HG02884 (cell line): ENCODE measurements at regions not wholly inside any gene's neighbourhood (a gene's known extent, or its start where the extent isn't known, plus 50 kb on each side); places are given as distances from the start of the nearest gene placed in this dataset.
"Not testable (repeated sequence)": the region's sequence is repeated elsewhere in the genome, so short reads cannot be mapped to it uniquely, and the experiment has no call there.

Source experiments
- ATAC-seq: cut with Tn5 transposase; IDR thresholded peaks from one replicate; pipeline ENCODE4 v1.9.1; 2021; ENCODE audit warnings: mild to moderate bottlenecking, moderate library complexity; ENCODE audit not compliant: unreplicated experiment

DNA sequence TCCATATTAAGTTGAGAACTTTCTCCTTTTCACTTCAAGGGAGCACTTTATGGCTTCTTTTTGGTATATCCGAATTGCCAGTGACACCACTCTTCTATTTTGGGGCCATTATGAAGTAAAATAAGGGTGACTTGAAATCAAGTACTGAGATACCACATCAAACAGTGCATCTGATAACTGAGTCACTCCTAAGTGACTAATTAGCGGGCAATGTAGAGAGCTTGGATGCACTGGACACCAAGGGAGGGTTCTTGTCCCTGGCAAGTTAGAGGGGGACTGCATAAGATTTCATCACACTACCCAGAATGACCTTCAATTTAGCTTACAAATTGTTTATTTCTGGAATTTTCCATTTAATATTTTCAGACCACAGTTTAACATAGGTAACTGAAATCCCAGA lies 813.9 kb upstream of the CDH10 start:
- no peak for ATAC-seq

DNA sequence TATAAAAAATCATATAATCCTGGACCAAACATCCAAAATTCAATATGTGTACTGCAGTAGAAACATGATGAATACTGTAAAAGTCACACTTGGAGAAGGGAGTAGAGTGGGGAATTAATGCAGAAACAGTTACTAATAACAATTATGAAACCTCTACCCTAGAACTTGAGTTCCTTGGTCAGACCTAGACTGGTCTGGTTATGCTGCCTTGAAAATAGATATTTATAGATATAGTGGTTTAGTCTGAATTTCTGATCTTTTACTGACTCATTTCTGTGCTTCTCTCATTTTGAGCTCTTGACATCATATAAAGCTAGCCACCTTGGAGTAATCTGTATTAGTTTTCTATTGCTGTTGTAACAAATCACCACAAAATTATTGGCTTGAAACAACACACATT lies 808.7 kb upstream of the CDH10 start:
- no peak for ATAC-seq

DNA sequence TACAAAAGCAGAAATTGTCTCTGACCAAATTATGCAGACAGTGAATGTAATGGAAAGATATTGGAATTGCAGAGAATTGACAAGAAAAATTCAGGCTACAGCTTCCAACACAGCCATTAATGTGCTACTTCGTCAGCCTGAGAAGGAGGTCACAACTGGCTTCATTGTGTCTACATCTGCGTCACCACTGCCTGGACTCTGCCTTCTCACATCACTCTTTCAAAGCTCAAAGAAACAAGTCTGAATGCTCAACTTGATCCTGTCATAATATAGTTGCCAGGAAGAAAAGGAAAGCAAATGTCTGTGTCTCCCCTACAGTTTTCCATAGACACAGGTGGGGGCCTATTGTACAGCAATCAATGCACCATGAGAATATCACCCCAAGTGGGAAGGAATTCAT lies 806.5 kb upstream of the CDH10 start:
- ATAC-seq, result no peak

DNA sequence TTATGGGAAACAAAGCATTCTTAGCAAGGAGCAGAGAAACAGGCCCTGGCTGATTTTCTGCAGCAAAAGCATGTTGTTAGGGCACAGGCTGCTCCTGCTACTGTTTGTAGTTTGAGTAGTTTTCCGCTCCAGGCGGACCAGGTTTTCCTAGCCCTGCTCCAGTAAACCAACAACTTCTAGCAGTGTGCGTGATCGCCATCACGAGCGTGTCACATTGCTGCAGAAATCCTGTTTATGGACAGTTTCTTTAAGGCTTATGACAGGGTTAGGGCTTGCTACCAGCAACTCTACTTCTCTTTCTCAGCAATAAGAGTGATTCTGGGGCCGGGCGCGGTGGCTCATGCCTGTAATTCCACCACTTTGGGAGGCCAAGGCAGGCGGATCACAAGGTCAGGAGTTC lies 803.9 kb upstream of the CDH10 start:
- ATAC-seq, result no peak

DNA sequence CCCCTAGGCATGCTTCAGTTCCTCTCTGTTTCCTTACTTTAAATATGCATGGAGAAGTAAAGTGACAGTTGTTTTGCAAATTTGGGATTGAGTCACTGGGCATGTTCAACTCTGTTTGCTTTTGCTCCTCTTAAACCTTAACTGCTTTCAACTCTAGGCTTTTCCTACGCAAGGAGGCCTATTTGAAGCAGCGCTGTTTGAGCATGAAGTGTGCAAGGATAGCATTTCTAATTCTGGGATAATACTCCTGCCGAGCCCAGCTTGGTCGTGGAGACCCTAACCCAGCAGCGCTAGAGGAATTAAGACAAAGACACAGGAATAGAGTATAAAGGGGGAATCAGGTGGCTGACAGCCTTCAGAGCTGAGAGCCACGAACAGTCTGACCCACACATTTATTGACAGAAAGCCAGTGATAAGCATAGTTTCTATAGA lies 803.4 kb upstream of the CDH10 start:
- ATAC-seq, result no peak

DNA sequence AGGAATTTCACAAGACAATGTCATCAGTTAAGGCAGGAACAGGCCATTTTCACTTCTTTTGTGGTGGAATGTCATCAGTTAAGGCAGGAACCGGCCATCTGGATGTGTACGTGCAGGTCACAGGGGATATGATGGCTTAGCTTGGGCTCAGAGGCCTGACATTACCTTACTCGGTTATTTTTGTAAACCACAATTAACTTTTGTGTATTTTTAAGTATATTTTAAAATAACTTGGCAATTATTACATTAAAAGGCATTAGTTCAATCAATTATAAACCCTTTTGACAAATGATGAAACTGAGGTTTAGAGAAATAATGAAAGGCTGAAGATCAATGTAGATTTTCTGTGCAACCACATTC lies 801.3 kb upstream of the CDH10 start:
- not testable (repeated sequence) for ATAC-seq

DNA sequence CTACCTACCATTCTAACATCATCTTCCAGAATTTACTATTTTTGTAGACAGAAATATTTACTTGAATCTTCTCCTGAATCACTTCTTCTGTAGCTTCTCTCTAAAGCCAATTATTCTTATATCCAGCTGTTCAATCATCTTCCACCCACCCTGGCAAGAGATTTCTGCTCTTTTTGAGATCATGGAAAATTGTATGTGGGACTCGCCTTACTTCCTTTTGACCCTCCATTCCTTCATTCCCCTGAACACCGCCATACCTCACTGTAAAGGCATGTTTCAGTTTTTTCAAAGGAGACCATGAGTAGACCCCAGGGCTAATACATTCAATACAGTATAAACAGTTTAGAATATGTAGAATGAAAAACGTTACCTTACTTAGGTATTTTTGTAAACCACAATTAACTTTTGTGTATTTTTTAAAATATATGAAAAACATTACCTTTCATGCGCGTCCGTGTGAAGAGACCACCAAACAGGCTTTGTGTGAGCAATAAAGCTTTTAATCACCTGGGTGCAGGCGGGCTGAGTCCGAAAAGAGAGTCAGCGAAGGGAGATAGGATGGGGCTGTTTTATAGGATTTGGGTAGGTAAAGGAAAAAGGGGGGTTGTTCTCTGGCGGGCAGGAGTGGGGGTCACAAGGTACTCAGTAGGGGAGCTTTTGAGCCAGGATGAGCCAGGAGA lies 800.7 kb upstream of the CDH10 start:
- ATAC-seq, result not testable (repeated sequence)

DNA sequence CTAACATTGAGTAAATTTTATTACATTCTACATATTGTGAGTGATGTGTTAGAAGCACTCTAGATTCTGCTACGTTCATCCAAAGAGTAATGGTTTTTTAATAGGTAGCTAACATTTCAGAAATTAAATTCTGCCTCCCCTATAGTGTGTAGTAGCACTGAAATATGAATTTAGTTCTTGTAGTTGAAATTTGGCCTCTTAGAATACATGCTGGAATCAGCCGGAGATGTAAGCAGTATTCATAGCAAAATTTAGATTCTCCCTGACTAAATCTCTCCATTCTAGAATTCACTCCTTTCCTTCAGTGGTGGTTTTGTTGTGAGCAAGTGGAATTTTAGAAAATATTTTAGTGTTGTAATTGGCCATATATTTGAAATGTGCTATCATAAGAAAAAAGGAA lies 799.9 kb upstream of the CDH10 start:
- no peak for ATAC-seq

DNA sequence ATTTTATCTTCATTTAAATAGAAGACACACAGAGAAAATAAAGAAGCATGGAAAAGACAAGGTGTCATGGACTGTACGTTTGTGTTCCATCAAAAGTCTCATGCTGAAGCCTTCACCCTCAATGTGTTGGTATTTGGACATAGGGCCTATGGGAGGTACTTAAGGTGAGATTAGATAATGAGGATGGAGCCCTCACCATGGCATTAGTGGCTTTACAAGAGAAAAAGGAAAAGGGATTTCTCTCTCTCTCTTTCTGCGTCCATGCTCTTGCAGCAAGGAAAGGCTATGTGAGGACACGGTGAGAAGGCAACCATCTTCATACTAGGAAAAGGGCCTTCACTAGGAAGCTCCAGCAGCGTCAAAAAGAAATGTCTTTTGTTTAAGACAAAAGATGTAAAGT lies 797.0 kb upstream of the CDH10 start:
- no peak for ATAC-seq

DNA sequence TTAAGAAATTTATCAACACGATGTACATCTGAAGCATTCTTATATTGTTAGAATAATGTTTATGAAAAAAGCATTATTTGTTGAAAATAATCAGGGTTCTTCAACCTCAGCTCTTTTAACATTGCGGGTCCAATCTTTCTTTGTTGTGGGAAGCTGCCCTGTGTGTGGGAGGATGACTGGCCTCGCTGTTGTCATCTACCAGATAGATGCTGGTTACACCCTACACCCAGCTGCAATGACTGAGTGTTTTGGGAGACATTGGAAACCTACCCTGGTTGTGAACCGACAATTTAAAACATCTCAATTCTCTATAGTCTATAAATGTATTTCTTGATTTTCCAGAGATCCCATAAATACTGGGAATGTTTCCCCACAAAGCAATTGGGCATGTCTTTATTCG lies 794.2 kb upstream of the CDH10 start:
- ATAC-seq, result no peak

DNA sequence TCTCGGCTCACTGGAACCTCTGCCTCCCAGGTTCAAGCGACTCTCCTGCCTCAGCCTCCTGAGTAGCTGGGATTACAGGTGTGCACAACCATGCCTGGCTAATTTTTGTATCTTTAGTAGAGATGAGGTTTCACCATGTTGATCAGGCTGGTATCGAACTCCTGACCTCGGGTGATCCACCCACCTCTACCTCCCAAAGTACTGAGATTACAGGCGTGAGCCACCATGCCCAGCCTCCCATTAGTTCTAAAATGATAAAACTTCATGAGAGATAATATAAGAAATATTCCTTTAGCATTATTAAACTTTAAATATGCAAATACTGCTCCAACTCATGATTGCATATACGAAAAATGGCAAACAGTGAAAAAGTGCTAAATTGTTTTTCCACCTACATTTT lies 793.6 kb upstream of the CDH10 start:
- ATAC-seq, result not testable (repeated sequence)

DNA sequence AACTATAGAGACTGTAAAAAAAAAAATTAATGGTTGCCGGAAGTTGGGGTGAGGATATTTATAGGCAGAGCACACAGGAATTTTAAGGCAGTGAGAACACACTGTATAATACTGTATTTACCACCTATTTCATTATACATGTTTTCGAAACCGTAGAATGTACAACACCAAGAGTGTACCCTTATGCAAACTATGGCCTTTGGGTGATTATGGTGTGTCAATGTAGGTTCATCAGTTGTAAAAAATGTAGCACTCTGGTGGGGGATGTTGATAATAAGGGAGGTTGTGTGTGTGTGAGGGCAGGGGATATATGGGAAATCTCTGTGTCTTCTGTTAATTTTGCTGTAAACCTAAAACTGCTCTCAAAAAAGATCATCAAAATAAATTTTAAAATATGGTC lies 791.7 kb upstream of the CDH10 start:
- ATAC-seq, result no peak

DNA sequence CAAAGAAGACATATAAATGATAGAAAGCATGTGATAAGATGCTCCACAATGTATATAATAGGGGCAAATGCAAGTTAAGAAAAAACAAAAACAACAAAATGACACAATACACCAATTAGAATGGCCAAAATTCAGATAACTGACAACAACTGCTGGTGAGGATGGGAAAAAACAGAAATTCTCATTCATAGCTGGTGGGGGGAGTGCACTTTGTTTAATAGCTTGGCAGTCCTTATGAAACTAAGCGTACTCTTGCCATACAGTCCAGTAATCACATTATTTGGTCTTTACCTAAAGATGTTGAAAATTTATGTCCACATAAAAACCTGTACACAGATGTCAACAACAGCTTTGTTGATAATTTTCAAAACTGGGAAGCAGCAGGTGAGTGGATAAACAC lies 791.1 kb upstream of the CDH10 start:
- no peak for ATAC-seq

DNA sequence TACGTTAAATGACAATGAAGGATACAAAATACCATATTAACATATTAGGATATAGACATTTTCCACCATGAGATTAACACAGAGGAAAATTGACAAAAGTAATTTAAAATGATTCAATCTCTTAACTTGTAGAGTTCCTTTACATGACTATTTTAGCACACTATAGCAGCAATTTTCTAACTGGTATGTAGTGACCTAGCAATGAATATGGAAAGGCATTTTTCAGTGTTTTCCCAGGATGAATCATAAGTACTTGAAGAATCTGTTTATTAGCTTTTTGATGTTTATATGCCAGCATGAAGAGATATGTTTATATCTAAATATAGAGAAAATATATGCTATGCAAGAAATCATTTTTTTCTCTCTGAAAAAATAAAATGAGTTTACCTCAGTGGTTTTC lies 782.5 kb upstream of the CDH10 start:
- ATAC-seq, result no peak

DNA sequence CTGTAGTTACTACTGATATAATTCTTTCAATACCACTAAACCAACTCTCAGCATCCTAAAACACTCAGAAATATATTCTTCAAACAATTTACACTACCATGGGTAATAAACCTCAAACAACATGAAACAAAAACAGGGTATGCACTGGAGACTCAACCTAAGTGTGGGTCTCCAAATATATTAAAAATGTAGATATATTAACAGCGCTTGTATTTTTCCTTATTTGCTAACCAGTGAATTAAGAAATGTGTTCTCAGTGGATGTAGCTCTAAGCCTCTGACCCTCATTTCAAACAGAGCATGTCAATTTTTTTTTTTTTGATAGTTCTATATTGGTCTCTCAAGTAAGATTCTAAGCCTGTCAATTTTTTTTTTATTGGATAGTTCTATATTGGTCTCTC lies 778.5 kb upstream of the CDH10 start:
- no peak for ATAC-seq

DNA sequence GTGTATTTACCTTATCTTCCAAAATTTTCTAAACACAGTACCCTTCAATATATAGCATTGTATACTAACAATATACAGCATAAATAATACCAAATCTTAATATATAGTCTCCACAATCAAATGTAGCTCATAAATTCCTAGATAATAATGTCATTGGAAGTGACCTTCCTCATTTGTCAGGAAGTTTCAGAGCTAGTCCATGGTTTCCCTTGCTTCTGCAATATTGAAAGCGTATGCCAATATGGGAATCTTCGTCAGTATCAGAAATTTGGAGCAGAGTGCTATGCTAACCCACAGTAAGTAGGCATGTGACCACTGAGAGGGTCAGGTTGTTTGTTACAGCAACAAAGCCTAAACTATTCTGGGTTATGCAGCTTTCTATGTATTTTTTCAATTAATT lies 774.9 kb upstream of the CDH10 start:
- ATAC-seq, result no peak

DNA sequence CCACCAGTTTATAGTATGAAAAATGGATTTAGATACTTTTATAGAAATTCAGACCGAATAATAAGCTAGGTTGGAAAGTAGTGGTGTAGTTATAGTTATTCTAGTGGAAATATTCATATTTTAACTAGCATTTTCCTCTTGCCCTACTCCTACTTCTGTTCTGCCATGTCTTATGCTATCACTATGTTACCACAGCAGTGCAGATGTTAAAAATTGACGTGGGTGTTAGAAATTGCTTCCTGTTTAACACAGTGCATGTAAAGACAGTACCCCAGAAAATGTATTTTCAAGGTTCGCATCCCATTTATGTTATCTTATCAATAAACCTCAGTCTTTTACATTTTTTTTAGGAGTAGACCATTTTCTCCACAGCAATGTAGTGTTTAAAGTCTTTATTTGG lies 774.2 kb upstream of the CDH10 start:
- ATAC-seq, result no peak

DNA sequence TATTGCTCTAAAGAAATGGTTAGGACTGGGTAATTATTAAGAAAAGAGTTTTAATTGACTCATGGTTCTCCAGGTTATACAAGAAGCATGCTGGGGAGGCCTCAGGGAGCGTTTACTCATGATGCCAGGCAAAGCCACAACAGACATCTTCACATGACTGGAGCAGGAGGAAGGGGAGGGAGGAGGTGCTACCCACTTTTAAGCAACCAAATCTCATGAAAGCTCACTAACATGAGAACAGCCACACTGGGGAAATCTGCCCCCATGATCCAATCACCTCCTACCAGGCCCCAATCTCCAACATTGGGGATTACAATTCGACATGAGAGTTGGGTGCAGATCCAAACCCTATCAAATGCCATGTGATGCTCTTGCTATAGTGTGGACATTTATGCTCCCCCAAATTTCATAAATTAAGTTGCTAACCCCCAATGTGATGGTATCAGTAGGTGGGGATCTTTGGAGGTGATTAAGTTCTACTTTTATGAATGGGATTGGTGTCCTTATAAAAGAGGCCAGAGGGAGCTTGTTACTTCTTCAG lies 773.6 kb upstream of the CDH10 start:
- ATAC-seq, result no peak

DNA sequence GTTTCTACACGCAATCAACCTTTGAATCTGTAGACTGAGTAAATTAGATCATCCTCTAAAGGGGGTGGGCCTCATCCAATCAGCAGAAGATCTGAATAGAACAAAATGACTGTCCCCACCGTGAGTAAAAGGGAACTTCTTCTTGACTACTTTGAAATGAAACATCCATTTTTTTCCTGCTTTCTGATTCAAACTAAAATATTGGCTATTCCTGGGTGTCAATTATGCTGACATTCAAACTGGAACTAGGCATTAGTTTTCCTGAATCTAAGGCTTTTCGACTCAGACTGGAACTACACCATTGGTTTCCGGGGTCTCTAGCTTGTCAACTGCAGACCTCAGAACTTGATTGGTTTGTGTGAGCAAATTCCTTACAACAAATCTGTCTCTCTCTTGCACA lies 772.2 kb upstream of the CDH10 start:
- ATAC-seq, result no peak

DNA sequence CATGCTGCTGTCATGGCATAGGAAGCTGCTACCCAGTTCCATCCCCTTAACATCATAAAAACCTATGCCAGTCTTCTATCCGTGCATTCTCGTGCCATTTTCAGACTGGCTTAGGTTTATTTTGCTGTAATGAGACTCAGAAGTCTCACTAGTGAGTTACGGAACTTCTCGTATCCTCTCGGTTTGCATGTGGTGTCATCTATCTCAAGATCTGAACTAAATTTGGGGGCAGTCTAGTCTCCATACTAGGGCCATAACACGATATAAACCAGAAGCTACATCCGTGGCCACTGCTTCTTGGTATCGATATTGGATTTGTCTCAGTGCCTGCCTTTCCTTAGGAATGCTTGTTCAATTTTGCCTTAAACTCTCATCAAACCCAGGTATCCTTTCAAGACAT lies 771.2 kb upstream of the CDH10 start:
- no peak for ATAC-seq

DNA sequence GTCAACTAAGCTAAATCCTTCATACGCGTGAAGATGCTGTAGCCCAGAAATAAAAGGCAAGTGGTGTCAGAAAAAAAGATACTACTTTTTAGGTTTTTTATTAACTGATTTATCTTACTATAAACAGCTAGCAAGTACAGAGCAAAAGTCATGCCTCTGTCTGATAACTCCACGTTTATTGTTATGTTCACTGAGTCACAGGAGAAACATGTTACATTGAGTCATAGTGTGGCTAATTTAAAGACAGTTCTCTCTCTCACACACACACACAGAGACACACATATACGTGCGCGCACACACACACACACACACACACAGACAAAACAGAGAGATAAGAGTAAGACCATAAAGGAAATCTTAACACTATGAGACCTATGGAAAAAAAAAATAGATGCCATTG lies 770.0 kb upstream of the CDH10 start:
- no peak for ATAC-seq

DNA sequence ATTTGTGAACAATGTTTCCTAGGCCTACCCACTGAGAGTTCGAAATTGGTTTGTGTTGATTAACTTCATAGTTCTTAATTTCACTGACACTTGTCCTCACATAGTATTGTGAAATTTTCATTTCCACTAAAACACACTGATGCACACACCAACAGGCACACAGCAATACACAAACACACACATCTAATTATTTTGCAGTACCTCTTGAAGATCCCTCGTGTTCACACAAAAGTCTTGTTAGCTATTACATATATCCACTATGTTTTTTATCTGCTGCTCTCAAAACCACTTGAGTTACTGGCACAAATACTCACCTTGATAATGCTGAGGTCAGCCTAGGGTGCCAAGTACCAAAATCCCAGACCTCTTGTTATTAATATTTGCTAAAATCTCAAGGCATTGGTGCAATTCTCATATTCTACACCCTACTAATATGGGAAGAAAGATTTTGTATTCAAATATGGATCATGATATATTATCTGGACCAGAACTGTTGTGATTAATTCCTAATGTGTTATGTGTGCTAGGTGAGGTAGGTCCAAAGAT lies 767.4 kb upstream of the CDH10 start:
- ATAC-seq, result no peak

DNA sequence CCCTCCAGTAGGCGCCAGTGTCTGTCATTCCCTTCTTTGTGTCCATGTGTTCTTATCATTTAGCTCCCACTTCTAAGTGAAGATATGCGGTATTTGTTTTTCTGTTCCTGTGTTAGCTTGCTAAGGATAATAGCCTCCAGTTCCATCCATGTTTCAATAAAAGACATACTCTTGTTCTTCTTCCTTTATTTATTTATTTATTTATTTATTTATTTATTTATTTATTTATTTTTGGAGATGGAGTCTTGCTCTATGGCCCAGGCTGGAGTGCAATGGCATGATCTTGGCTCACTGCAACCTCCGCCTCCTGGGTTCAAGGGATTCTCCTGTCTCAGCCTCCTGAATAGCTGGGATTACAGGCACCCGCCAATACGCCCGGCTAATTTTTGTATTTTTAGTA lies 762.6 kb upstream of the CDH10 start:
- not testable (repeated sequence) for ATAC-seq
